ENCODE measurements at regions not wholly inside any gene's neighbourhood (a gene's known extent, or its start where the extent isn't known, plus 50 kb on each side); places are given as distances from the start of the nearest gene placed in this dataset.

DNA sequence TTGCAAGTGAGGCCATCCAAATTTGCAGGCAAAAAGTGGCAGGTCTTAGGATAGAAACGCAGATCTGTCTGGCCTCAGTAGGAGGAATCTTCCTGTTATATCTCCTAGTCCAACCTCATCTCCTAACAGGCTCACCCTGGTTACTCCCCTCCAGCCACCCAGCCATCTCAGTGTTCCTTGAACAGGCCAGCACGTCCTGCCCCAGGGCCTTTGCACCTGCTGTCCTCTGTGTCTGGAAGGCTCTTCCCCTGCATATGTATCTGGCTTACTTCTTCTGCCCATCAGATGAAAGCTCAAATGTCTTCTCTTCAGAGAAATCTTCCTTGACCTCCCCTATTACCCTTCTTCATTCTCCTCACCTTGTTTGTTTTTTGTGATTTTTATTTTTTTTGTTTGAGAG is 107.3 kb upstream of the ALDH1B1 start:
- no peaks in the 10 kb centered on the region for H3K36me3 Mint-ChIP-seq (ENCODE audit: low read depth)
- no peak overlapping the region for H3K27ac Mint-ChIP-seq
- DNase-seq = no peak
- no peaks in the 10 kb centered on the region for H3K9me3 Mint-ChIP-seq
- no peaks in the 10 kb centered on the region for H3K4me1 Mint-ChIP-seq (ENCODE audit: low read depth)
- H3K27me3 Mint-ChIP-seq = no peaks in the 10 kb centered on the region
- no peak overlapping the region for H3K4me3 Mint-ChIP-seq

- H3K4me3 Mint-ChIP-seq = no peak overlapping the region
- H3K36me3 Mint-ChIP-seq (ENCODE audit: low read depth) = no peaks in the 10 kb centered on the region
- H3K9me3 Mint-ChIP-seq = no peaks in the 10 kb centered on the region
- H3K27ac Mint-ChIP-seq = no peak overlapping the region
- H3K27me3 Mint-ChIP-seq = no peaks in the 10 kb centered on the region
- no peaks in the 10 kb centered on the region for H3K4me1 Mint-ChIP-seq (ENCODE audit: low read depth)
- DNase-seq = no peak
These were observed 107.9 kb upstream of the ALDH1B1 start for GRCh38 chr9:38284588-38285051.

DNA sequence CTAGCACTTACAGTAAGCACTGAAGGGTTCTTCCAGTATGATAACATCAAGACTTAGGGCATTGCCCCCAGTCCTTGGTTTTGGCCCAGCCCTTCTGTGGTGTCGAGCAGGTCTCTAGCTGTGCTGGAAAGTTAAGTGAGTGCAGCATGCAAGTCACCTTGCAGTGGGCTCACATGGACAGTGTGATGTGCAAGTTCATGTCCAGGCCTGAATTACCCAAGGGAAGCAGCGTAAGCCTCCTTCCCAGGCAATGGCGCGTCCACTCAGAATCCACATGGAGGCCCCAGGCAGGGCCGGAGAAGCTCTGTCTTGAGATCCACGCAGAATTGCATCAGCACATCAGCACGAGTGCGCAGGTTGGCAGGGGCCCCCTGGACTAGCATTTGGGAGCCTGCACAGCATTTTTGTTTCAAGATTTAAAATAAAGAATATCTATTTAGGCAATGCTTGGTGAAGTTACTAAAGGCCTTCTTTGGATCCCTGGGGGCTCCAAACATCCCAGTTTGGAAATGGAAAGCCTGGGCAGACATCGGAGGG is 108.4 kb upstream of the ALDH1B1 start:
- Mint-ChIP-seq H3K4me1 (ENCODE audit: low read depth) (peaks cover 4% of the 10 kb centered on the region), H3K27ac (no peak overlapping the region), H3K9me3 (no peaks in the 10 kb centered on the region), H3K4me3 (no peak overlapping the region), H3K36me3 (ENCODE audit: low read depth) (no peaks in the 10 kb centered on the region), H3K27me3 (no peaks in the 10 kb centered on the region)
- DNase-seq = no peak

GRCh38 chr9:38282756-38283155 is 109.7 kb upstream of the ALDH1B1 start:
- no peak for DNase-seq
- no peaks in the 10 kb centered on the region for H3K36me3 Mint-ChIP-seq (ENCODE audit: low read depth)
- no peaks in the 10 kb centered on the region for H3K27me3 Mint-ChIP-seq
- H3K4me3 Mint-ChIP-seq = no peak overlapping the region
- H3K4me1 Mint-ChIP-seq (ENCODE audit: low read depth) = peaks cover 13% of the 10 kb centered on the region
- H3K27ac Mint-ChIP-seq = no peak overlapping the region
- H3K9me3 Mint-ChIP-seq = no peaks in the 10 kb centered on the region

DNA sequence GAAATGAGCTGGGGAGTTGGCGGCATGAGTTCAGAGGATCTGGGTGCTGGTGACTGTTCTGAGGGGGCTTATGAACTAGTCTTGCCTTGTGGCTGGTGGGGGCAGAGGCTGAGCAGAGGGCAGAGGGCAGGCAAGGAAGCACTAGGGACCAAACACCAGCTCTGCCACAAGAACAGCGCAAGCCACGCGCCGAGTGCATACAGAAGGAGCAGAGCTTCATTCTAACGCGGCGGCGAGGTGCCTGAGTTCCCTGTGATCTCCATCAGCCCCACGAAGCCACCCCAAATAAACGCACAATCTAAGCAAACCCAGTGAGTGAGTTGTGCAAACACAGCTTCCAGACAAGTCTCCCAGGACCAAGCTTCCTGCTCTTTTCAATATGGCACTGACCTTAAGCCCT is 110.6 kb upstream of the ALDH1B1 start:
- no peaks in the 10 kb centered on the region for H3K36me3 Mint-ChIP-seq (ENCODE audit: low read depth)
- no peak for DNase-seq
- H3K27me3 Mint-ChIP-seq = no peaks in the 10 kb centered on the region
- H3K4me3 Mint-ChIP-seq = no peak overlapping the region
- H3K4me1 Mint-ChIP-seq (ENCODE audit: low read depth) = peaks cover 13% of the 10 kb centered on the region
- no peaks in the 10 kb centered on the region for H3K9me3 Mint-ChIP-seq
- no peak overlapping the region for H3K27ac Mint-ChIP-seq

- Mint-ChIP-seq H3K9me3 (no peaks in the 10 kb centered on the region), H3K27ac (no peak overlapping the region), H3K27me3 (no peaks in the 10 kb centered on the region), H3K4me3 (no peak overlapping the region), H3K4me1 (ENCODE audit: low read depth) (peaks cover 13% of the 10 kb centered on the region), H3K36me3 (ENCODE audit: low read depth) (no peaks in the 10 kb centered on the region)
- DNase-seq = no peak
These were observed 111.3 kb upstream of the ALDH1B1 start for GRCh38 chr9:38281196-38281595.

DNA sequence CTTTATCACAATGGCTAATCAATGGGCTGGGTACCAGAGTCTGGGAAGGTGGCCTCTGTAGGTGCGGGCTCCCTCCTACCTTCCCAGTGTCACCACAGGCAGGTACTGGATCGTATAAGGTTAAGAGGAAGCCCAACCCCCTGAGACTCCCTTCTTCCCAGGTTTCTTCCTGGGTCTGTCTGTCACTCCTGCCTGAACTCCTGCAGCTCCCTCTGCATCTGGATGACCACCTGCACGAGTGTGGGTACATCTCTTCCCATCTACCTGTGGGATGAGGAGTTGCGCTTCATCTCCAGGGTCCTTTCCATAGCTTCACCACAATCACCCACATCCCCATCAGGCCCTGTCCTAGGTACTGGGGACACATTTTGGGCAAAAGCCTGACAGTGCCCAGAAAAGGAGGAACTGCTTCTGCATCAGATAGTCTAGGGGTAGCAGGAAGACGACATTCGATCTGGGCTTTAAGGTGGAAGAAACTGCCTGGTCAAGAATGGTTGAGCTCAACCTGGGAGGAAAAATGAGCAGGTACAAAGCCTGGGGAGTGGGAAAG is 112.2 kb upstream of the ALDH1B1 start:
- DNase-seq = no peak
- Mint-ChIP-seq H3K9me3 (no peaks in the 10 kb centered on the region), H3K36me3 (ENCODE audit: low read depth) (no peaks in the 10 kb centered on the region), H3K27me3 (no peaks in the 10 kb centered on the region), H3K27ac (no peak overlapping the region), H3K4me3 (no peak overlapping the region), H3K4me1 (ENCODE audit: low read depth) (peaks cover 13% of the 10 kb centered on the region)

DNA sequence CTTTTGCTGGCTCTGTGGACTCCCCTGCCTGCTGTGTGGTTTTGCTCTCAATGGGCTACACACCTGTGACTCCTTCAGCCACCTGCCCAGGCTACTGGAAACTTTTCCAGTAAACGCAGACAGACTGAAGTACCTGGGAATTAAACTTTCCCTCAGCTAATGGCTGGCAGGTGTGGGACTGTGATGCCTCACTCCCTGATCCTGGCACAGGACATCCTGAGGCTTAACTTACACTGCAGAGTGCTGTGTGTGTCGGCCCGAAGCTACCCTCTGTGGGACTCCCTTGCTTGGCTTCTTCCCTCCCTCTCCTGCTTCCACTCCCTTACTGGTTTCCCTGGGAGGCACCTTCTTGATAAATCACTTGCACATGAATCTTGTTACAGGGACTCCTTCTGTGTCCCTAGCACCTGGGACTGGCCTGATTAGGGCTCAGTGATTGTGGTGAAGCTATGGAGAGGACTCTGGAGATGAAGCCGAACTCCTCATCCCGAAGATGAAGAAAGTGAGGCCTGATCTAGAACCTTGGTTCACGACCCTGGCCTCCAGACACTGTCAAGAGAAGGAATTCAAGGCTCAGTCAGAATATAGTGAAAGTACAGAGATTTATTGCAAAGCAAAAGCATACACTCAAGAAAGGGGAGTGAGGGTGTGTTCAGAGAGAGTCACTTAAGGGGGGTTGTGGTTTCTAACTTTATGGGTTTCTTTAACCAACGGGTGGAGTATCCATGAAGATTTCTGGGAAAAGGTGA is 113.4 kb upstream of the ALDH1B1 start:
- Mint-ChIP-seq H3K27me3 (no peaks in the 10 kb centered on the region), H3K36me3 (ENCODE audit: low read depth) (no peaks in the 10 kb centered on the region), H3K9me3 (no peaks in the 10 kb centered on the region), H3K27ac (no peak overlapping the region), H3K4me1 (ENCODE audit: low read depth) (peaks cover 13% of the 10 kb centered on the region), H3K4me3 (no peak overlapping the region)
- no peak for DNase-seq

DNA sequence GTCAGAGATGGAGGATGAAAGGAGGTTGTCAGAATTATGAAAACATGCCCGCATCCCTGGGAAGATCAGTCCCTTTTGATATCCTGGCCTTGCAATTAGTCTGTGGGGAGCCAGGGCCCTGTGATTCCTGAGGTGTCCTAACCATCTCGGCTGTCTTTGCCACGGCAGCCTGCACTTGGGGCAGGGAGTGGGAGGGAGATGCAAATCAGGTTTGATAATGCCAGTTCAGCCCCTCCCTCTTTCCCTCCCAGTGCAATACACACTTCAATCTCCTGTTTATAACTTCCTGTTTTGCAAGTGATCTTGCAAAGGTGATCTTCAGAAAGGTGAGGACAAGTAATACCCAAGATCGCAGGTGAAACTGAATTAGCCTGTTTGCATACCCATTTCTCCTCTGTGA is 114.0 kb upstream of the ALDH1B1 start:
- H3K27me3 Mint-ChIP-seq = no peaks in the 10 kb centered on the region
- no peak overlapping the region for H3K4me3 Mint-ChIP-seq
- no peak for DNase-seq
- H3K27ac Mint-ChIP-seq = no peak overlapping the region
- H3K36me3 Mint-ChIP-seq (ENCODE audit: low read depth) = no peaks in the 10 kb centered on the region
- H3K9me3 Mint-ChIP-seq = no peaks in the 10 kb centered on the region
- H3K4me1 Mint-ChIP-seq (ENCODE audit: low read depth) = peaks cover 13% of the 10 kb centered on the region

- no peak overlapping the region for H3K4me3 Mint-ChIP-seq
- H3K27me3 Mint-ChIP-seq = no peaks in the 10 kb centered on the region
- no peaks in the 10 kb centered on the region for H3K9me3 Mint-ChIP-seq
- no peak overlapping the region for H3K27ac Mint-ChIP-seq
- no peak for DNase-seq
- peaks cover 13% of the 10 kb centered on the region for H3K4me1 Mint-ChIP-seq (ENCODE audit: low read depth)
- no peaks in the 10 kb centered on the region for H3K36me3 Mint-ChIP-seq (ENCODE audit: low read depth)
These were observed 114.8 kb upstream of the ALDH1B1 start for GRCh38 chr9:38277601-38278200.

GRCh38 chr9:38276771-38277439 is 115.6 kb upstream of the ALDH1B1 start:
- H3K9me3 Mint-ChIP-seq = no peaks in the 10 kb centered on the region
- no peaks in the 10 kb centered on the region for H3K36me3 Mint-ChIP-seq (ENCODE audit: low read depth)
- H3K27me3 Mint-ChIP-seq = no peaks in the 10 kb centered on the region
- H3K4me1 Mint-ChIP-seq (ENCODE audit: low read depth) = peaks cover 13% of the 10 kb centered on the region
- no peak overlapping the region for H3K27ac Mint-ChIP-seq
- no peak for DNase-seq
- H3K4me3 Mint-ChIP-seq = no peak overlapping the region

DNA sequence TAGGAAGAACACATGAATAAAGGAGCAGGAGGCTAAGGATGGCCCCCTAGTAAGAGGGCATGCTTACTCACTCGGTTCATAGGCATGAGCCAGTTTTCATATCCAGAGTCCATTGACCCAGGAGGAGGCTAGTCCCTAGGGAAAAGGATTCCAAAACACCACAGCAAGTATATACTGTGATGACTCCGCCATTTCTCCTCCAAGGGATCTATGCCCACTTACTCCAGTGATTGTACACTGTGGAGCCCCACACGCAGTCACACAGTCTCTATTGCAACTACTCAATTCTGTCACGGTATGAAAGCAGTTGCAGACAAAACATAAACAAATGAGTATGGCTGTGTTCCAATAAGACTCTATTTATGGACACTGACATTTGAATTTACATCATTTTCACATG is 117.7 kb upstream of the ALDH1B1 start:
- Mint-ChIP-seq H3K4me1 (ENCODE audit: low read depth) (peaks cover 13% of the 10 kb centered on the region), H3K27me3 (no peaks in the 10 kb centered on the region), H3K4me3 (no peak overlapping the region), H3K9me3 (no peaks in the 10 kb centered on the region), H3K36me3 (ENCODE audit: low read depth) (no peaks in the 10 kb centered on the region), H3K27ac (no peak overlapping the region)
- no peak for DNase-seq

DNA sequence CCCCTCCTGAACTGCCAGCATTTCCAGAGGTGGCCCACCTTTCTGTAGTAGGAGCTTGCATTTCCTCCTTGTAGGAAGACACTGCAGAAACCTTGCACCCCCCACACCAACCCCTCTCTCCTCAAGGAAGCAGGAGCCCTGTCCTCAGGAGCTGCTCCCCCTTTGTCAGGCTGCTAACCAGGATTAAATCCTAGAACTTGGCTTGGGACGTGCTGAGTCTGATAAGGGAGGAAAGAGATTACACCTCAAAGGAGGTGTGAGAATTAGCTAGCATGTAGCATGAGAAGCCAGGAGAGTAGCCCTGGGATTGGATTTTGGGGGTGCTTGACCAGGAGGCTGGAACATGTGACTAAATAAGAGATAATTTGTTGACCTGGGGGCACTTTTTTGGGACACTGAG is 119.8 kb upstream of the ALDH1B1 start:
- Mint-ChIP-seq H3K36me3 (ENCODE audit: low read depth) (no peaks in the 10 kb centered on the region), H3K27ac (no peak overlapping the region), H3K9me3 (no peaks in the 10 kb centered on the region), H3K27me3 (no peaks in the 10 kb centered on the region), H3K4me1 (ENCODE audit: low read depth) (no peaks in the 10 kb centered on the region), H3K4me3 (no peak overlapping the region)
- no peak for DNase-seq

- DNase-seq = no peak
- H3K36me3 Mint-ChIP-seq (ENCODE audit: low read depth) = no peaks in the 10 kb centered on the region
- no peak overlapping the region for H3K4me3 Mint-ChIP-seq
- peaks cover under 1% of the 10 kb centered on the region for H3K27me3 Mint-ChIP-seq
- H3K27ac Mint-ChIP-seq = no peak overlapping the region
- H3K4me1 Mint-ChIP-seq (ENCODE audit: low read depth) = no peaks in the 10 kb centered on the region
- peaks cover under 1% of the 10 kb centered on the region for H3K9me3 Mint-ChIP-seq
These were observed 120.7 kb upstream of the ALDH1B1 start for GRCh38 chr9:38271666-38272241.
